ENCODE measurements at regions not wholly inside any gene's neighbourhood (a gene's known extent, or its start where the extent isn't known, plus 50 kb on each side); places are given as distances from the start of the nearest gene placed in this dataset.

- TF ChIP-seq CTCF (IDR thresholded peaks at IDR 0.05; ENCODE audit: low read depth, low read length, poor library complexity, severe bottlenecking) = no peak
- no peak for TF ChIP-seq EZH2phosphoT487 (IDR thresholded peaks at IDR 0.05; ENCODE audit: borderline replicate concordance, low read length)
Observed at GRCh38 chr4:188822698-188823097, 683.5 kb downstream of the TRIML1 start.

Data from DOHH2 (cell line).